ENCODE measurements at regions not wholly inside any gene's neighbourhood (a gene's known extent, or its start where the extent isn't known, plus 50 kb on each side); places are given as distances from the start of the nearest gene placed in this dataset.
"Not testable (repeated sequence)": the region's sequence is repeated elsewhere in the genome, so short reads cannot be mapped to it uniquely, and the experiment has no call there.

DNA sequence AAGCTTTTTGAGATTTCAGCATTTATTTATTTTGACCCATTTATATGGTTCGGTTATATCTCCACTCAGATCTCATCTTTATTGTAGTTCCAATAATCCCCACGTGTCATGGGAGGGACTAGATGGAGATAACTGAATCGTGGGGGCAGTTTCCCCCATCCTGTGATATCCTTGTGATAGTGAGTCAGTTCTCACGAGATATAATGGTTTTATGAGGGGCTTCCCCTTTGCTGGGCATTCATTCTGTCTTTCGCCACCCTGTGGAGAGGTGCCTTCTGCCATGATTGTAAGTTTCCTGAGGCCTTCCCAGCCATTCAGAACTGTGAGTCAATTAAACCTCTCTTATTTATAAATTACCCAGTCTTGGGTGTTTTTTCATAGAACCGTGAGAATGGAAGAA, 96.5 kb upstream of the PCSK1 start:
- no peak for DNase-seq

DNA sequence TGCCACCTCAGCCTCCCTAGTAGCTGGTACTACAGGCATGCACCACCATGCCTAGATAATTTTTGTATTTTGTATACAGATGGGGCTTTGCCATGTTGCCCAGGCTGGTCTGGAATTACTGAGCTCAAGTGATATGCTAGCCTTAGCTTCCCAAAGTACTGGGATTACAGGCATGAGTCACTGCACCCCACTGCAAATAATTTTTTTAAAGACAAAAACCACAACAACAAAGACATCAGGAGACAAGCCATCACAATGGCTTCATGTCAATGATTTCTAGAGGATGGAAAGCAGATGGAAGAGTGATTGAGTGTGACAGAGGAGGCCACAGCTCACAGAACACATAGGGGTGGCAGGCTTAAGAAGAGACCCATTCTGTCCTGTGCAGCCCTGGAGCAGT, 97.9 kb upstream of the PCSK1 start:
- DNase-seq: no peak

DNA sequence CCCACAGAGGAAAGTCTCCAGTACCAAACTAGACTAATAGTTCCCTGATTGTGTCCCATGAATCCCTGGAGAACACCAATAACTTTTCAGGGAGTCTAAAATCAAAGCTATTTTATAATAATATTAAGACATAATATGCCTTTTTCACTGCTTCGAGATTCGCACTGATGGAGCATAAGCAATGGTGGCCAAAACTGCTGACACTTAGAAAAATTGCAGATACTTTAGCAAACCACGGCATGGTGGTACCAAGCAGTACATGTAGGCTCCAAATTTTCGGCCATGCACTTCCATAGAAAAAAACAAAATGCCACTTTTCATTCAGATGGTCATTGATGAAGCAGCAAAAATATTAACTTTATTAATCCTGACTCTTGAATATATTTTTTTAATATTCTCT, 100.3 kb upstream of the PCSK1 start:
- no peak for DNase-seq

DNA sequence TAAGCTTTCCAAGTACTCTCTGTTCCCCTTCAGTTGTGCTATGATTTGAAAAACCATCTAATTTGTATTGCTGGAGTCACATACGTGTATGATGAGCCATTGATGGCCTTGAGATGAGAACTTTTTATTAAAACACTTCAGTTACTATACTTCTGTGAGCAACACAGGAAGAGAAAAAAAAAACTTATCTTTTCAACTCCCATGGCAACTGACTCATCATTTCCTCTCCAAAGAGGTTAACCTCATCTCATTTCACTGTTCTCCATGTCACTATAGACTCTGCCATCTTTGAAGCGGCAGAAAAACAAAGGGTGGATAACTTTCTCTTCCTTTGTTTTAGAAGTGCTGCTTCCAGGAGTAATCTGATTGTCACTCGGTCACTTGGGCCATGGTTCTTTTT, 104.3 kb upstream of the PCSK1 start:
- no peak for DNase-seq

DNA sequence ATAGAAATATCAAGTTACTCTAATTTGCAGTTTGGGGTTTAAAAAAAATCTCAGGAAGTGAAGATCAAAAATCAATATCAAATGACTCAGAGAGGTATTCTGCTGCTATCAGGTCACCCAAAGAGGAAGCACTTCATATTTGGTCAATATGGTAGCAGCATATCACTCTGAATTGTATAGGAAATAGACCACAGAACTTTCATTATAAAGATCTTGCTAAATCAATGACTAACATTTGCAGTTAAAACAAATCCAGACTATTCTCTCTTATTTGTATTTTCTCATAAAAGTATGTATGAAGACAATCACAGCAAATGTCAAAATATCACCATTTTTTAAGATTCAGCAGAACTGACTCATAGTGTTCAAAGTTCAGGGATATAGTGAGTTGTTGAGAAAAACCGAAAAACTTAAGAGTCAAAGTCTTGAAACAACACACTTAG, 105.8 kb upstream of the PCSK1 start:
- no peak for DNase-seq

DNA sequence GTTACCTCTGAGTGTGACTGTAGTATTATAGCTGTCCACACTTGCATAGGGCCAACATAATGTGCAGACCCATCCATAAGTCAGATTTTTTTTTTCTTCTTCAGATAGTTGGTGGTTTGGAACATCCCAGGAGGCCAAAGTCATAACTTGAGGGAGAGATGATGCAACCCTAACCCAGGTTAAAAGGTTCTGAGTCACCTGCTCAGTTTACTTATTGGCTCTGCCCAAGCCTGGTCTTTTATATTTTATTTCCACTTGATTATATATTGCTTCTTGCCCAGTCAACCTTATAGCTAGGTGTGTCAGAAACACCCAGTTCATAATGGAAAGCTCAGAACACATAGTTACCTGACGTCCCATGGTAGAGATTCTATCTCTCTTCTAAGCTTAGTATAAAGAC, 113.1 kb upstream of the PCSK1 start:
- no peak for DNase-seq

DNA sequence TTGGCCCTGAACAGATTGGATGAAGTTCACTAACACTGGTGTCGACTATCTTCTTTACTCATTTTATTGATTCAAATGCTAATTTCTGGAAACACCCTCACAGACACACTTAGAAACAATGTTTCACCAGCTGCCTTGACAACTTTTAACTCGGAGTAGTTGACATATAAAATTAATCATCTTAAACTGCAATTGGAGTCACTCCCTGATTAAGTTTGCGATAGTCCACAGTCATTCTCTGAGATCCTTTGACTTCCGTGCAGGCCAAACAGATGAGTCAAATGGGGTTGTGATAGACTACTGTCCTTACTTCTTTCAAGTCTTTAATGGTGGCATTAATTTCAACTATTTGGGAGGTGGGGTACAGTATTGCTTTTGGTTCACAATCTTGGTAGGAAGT, 114.4 kb upstream of the PCSK1 start:
- DNase-seq: no peak

DNA sequence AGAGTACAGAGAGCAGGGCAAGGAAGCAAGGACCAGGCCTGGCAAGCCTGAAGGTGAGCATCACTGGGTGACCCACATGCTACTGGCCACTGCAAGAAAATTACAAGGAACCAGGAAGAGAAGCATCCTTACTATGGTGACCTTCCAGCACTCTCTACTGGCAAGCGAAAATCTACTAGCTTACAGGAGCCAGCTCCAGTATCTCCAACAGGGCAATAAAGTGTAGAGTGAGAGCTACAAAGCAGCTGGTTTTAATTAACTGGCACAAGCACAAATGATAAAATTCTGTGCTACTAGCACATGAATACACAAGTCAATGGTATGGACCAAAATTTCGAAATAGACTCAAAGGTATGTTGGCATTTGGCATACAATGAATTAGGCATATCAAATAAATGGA, 113.3 kb upstream of the CAST start:
- DNase-seq: no peak

DNA sequence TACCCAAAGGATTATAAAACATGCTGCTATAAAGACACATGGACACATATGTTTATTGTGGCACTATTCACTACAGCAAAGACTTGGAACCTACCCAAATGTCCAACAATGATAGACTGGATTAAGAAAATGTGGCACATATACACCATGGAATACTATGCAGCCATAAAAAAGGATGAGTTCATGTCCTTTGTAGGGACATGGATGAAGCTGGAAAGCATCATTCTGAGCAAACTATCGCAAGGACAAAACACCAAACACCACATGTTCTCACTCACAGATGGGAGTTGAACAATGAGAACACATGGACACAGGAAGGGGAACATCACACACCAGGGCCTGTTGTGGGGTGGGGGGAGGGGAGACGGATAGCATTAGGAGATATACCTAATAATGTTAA, 101.3 kb upstream of the CAST start:
- not testable (repeated sequence) for DNase-seq

DNA sequence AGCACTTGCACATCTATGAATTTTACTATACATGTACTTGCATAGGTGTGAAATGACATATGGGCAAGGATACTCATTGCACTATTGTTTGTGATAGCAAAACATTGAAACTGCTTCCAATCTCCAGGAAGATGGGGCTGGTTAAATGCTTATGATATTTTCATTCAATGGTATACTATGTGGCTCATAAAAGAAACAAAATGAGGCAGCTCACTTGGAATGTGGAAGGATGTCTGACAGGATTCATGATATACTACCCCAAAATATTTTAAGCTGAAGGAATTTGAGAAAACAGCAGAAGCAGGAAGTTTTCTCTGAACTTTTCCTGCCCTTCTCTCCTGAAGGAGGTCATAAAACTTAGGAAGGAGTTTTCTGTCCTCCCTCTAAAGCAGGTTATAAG, 99.6 kb upstream of the CAST start:
- no peak for DNase-seq

DNA sequence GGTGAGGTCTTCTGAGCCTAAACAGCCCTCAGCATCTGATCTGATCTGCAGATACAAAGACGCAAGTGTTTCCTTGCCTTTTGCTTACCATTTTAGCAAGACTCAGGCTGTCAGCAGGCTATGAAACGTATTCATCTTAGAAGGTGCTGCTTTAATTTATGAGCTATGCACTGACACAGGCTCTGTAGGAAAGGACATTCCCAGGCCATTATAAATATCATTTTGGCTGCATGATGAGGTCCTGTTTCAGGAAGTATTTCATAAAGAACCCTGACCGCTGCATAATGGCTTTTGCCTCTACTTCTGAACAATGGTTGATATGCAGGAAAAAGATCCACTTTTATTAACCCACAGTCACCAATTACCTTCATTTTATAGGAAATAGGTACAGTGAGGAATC, 98.4 kb upstream of the CAST start:
- DNase-seq: no peak

DNA sequence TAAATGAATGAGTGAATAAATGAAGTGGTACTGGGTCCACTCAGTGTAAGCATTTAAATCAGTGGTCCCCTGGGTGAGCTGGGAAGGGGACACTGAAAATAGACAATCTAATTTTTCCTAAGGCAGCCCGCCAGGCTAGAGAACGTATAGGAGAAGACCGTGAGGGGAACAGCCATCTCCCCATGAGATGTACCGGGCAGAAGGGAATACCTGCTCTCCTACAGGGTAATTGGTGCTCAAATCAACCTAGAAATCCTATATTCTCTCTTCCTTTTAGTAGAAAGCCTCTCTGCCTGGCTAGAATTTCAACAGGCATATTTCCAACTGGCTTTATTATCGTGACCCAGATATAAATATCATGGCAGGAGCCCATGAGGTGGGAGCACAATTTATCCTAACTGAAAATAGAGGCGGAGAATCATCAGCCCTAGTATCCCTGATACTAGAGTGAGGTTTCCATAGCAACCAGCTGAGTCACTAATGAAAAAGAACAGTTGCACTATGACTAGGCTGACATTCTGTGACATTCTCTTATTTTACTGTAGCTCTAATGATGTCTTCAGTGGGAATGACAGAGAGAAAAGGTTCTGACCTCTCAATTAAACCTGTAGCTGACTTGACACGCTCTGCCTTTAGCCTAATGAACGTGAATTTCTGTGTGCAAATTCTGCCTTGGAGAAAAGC, 96.5 kb upstream of the CAST start:
- no peak for DNase-seq

DNA sequence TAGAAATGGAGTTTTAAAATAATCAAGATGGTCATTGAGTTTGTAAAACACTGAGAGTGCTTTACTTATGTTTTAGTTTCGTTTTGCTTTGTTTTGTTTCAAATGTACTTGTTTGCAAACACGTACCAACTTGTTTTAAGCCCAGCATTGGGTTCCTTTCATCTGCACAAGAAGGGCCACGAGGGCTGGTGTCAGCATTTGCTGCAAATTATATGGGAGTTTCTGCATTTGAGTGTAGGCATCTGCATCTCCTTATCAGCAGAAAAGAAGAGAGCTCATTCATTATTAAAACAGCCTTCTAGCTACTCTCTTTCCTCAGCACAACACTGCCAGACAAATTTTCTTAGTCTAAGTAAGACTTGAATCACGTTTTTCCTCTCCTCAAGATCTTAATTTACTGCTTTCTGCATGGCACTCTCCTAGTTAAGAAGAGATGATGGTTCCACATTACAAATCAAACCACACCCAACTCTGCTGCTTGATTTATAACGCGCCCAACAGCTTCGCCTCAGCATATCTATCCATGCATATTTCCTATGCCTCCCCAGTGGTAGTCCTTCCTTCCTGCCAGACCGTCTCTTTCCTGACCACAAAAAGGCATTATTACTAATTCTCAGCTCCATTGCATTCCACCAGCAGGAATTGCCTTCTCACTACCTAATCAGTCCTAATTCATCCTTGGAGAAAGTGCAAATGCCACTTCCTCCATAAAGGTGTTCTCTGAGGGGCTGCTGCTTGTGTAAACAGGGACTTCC, 95.2 kb upstream of the CAST start:
- DNase-seq: no peak

DNA sequence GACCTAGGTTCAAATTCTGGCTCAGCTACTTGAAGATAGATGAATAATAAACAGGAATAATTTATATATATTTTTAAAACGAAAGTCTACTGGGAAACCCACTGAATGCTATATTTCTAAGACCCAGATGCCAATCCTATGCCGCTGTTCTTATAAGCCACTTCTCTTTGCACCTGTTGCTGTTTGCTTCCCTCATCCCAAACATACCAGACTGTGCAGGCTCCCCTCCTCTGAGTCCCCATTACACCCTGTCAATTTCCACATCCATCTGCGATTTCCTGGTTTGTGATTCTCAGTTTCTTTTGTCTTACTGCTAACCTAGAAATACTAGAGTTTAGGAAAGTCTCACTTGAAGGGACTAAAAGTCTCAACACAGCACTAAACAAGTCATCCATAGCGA, 92.8 kb upstream of the CAST start:
- DNase-seq: no peak

DNA sequence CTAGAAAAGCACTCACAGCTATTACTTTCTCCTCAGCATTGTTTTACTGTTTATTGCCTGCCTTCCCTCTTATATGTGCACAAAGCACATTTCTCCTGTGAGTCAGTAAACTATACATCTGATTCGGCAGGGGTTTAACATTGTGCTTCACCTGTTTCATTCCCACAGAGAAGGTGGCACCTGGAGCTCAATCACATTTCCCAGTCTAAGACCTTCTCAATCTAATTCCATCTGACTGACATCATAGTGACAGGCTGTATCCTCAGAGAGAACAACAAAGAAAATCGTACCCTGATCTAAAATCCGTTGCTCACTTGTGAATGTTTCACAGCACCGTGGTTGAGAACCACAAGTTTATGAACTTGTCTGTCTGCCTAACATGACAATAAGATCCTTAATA, 92.4 kb upstream of the CAST start:
- peak; percentile 14 for DNase-seq

DNA sequence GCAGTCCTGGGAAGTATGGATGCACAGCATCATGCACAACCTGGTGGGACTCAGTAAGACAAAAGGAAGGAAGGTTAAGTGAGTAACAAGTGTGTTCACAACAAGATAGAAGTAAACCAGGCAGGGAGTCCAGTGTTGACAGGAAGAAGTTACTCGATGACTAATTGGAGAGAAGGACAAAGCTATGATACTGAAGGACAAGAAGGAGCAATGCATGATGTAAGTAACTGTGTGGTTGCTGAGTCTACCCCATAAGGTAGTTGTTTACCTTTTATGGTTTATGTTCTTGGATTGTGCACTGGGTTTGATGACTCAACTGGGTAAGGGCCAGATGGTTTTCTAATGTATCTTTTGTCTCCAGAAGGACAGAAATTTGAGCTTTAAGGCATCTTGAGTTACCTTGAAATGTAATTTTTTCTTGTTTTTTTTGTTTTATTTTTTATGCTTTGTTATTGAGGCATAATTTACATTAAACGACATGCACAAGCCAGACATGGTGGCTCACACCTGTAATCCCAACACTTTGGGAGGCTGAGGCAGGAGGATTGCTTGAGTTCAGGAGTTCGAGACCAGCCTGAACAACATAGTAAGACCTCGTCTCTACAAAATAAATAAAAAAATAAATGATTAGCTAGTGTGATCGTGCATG, 89.2 kb upstream of the CAST start:
- no peak for DNase-seq

DNA sequence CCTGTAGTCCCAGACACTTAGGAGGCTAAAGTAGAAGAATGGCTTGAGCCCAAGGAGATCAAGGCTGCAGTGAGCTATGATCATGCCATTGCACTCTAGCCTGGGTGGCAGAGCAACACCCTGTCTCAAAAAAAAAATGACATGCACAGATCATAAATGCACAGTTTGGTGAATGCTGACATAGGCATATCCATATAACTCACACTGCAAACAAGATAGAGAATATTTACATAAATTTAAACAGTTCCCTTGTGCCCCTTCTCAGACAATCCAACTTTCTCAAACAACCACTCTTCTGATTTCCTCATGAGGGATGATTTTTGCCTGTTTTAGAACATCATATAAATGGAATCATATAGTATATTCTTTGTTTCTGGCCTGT, 88.7 kb upstream of the CAST start:
- DNase-seq: no peak

DNA sequence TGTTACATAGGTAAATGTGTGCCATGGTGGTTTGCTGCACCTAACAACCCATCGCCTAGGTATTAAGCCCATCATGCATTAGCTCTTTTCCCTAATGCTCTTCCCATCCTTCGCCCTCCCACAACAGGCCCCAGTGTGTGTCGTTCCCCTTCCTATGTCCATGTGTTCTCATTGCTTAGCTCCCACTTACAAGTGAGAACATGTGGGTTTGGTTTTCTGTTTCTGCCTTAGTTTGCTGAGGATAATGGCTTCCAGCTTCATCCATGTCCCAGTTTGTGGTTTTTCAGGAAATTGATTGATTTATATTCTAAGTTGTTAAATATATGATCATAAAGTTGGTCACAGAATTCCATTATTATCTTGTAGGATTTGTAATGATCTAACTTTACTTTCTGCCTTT, 85.3 kb upstream of the CAST start:
- no peak for DNase-seq

DNA sequence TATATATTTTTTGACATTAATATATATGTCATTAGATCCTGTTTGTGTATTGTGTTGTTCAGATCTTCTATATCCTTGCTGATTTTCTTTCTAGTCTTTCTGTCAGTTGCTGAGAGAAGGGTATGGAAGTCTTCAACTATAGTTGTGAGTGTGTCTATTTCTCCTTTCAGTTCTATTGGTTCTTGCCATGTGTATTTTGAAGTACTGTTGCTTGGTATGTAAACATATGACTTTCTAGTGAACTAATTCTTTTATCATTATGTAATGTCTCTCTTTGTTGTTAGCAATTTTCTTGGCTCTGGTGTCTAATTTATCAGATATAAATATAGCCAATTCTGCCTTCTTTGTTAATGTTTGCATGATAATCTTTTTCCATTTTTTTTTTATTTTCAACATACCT, 84.3 kb upstream of the CAST start:
- DNase-seq: no peak

DNA sequence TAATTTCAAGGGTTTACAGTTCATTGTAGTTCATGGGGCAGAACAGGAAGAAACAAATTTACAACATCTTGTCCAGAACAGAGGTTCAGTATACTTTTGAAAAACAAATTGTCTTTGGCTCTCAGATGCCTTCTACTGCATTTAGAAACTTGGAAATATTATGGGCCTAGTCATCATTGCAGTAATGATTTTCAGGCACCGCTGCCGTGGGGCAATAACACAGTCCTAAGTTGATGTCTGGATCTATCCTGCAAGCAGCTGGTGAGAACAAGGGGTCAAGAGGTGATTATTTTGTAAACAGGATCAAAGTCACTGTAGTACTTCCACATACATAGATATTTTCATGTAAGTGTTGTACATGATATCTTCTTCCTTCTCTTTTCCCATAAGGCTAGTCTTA, 82.5 kb upstream of the CAST start:
- DNase-seq: no peak

DNA sequence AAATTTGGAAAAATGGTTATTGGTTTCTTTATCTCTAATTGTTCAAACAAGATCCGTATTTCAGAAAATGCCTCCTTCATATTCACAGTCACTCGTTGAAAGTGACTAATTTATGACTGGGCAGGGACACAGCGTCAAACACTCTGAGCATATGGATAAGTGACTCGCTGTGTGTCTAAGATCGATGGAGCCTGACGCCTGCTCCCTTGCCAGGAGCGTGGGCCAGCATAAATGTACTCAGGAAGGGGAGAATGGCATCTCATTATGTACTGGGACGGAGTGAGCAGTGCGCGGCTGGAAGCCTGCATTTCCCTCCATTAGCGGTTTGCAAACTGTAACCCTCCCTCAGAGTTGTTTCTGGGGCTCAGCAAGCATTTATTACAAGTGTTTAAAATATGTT, 79.8 kb upstream of the CAST start:
- peak; percentile 74 for DNase-seq

DNA sequence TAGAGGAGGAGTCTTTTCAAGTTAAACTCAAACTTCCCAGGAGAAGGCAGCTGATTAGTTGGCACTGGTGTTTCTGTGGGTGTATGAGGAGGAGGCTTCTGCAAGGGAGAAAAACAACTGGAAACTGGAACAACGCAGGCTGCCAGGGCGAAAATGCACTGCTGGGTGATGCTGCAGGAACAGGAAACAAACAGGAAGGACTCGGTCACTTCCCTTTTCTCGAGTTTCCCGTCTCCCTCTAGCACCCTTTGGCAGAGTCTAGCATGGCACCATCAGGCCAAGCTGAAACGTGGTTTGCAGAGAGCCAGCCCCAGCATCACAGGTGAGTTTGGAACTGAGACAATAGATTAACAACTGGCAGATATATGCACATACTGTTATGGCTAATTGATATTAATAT, 77.5 kb upstream of the CAST start:
- DNase-seq: no peak

DNA sequence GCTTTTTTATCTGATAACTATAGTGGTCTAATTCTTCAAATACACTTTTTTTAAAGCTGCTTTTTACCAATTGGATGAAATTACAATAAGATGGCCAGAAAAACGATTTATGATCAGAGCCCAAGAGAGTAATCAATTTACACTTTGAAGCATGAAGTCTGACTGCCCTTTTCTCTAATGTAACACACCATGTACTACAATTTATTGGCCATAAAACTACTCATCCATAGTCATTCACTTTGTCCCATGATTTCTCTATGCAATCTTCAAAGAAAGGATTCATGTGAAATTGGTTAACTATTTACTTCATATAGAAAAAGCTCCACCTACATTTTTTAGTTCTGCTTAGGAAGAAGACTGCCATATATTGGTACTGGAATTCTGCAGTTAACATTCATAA, 73.6 kb upstream of the CAST start:
- DNase-seq: no peak

DNA sequence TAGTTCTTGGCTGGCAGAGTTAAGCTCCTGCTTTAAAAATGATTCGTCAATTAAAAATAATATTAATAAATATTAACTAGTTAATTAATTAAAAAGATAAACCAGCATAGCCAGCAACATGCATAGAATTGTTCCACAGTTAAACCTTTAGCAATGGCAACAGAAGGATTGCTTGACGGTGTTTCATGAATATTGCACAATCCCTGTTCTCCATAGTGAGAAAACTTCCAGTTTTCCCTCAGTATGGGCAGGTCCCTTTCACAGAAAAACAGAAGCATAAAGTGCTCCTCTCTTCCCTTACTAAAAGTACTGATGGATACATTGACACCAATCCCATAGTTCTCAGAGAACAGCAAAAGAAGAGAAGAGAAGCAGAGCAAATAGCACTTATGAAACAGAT, 71.4 kb upstream of the CAST start:
- DNase-seq: no peak

All from NCI-H345 (cell line).